Ishikawa (cell line): ENCODE measurements at regions not wholly inside any gene's neighbourhood (a gene's known extent, or its start where the extent isn't known, plus 50 kb on each side); places are given as distances from the start of the nearest gene placed in this dataset.

Source experiments
- CEBPB ChIP-seq: IDR thresholded peaks from 2 replicates; pipeline ENCODE4 v1.6.1; 2012
- EGR1 ChIP-seq: IDR thresholded peaks from 2 replicates; pipeline ENCODE4 v1.6.1; 2012
- EP300 ChIP-seq: IDR thresholded peaks from 2 replicates; pipeline ENCODE4 v1.6.1; 2012; ENCODE audit warnings: borderline replicate concordance
- NFIC ChIP-seq: IDR thresholded peaks from 2 replicates; pipeline ENCODE4 v1.6.1; 2012
- RAD21 ChIP-seq: IDR thresholded peaks from 2 replicates; pipeline ENCODE4 v1.6.1; 2012; ENCODE audit warnings: low read depth
- REST ChIP-seq: IDR thresholded peaks from 2 replicates; pipeline ENCODE4 v1.6.1; 2012; ENCODE audit warnings: low read depth, mild to moderate bottlenecking
- TAF1 ChIP-seq: IDR thresholded peaks from 2 replicates; pipeline ENCODE4 v1.6.1; 2012; ENCODE audit warnings: low read depth, mild to moderate bottlenecking
- TCF12 ChIP-seq: IDR thresholded peaks from 2 replicates; pipeline ENCODE4 v1.6.1; 2012; ENCODE audit warnings: low read depth

DNA sequence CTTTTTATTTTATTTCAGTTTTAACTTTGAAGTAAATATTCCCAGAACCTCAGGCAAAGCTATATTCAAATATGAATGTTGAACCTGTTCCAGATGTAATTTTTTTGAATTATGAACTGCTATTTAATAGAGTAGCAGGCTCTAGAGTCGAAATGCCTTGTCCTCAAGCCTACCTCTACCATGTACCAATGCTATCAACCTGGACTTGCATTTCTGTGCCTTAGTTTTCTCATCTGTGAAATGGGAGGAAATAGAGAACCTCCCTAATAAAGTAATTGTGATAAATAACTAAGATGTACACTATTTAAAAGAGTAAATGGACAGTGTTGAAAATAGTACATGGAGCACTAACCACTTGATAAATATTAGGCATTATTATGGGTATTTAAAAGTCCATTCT, 551.6 kb upstream of the JARID2 start:
- TF ChIP-seq REST (no peak), CEBPB (no peak), EP300 (no peak), RAD21 (no peak), EGR1 (no peak), TCF12 (no peak), NFIC (no peak), TAF1 (no peak)
